ENCODE measurements at regions not wholly inside any gene's neighbourhood (a gene's known extent, or its start where the extent isn't known, plus 50 kb on each side); places are given as distances from the start of the nearest gene placed in this dataset.

DNA sequence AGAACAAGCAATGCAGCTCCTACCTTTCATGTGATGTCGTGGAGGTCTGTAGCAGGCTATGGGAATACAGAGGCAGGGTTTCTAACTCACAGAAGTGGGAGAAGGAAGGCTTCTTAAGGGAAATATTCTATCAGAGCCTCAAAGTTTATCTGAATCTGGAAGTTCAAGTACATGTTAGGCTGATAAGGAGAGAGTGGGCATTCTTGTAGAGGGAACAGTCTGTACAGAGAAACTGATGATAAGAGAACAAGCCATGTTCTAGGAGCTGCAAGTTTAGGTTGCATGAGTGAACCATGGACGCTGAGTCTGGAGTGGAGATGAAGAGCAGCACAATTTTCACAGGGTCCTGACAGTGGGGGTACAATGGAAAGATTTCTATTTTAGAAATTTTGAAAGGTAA lies 344.0 kb downstream of the CHRM3 start:
- H3K23ac ChIP-seq (ENCODE audit: low read length): no peak overlapping the region

DNA sequence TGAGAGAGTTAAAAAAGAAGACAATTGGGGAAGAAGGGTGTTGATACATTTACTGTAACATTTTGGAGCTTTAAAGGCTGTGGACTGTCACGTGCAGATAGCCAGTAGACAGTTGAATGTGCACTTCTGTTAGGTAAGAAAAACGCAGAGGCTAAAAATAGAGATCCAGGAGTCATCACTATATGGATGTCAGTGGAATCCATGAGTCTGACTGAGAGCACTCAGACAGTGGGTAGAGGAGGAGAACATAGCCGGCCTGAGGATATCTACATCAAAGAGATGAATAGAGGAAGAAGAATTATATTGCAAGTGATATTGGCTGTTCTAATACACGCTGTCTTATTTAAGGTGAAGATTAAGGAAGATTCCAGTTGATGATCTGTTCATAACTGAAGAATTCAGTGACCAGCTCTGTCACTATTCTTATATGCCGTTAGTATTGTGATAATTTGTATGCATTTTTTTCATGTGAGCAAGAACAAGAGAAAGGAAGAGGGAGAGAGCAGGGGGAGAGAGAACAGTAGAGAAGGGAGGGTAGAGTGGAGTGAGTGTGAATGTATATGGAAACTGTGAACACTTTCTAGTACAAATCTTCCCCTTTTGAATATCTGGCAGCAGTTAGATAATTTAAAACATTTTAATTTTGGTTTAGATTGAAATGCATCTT lies 344.8 kb downstream of the CHRM3 start:
- Histone ChIP-seq H3K23ac (ENCODE audit: low read length) (no peak overlapping the region), H2AK5ac (ENCODE audit: low read length) (no peak overlapping the region), H3K4me3 (ENCODE audit: low read depth, low read length) (no peak overlapping the region), H3K9me3 (ENCODE audit: insufficient read depth, low read depth, low read length) (no peaks in the 10 kb centered on the region), H3K14ac (ENCODE audit: low read length) (no peak overlapping the region), H4K8ac (ENCODE audit: low read depth, low read length) (no peak overlapping the region), H3K4ac (ENCODE audit: low read depth, low read length) (no peak overlapping the region), H2BK120ac (ENCODE audit: insufficient read depth, low read length, poor library complexity) (no peak overlapping the region), H3K79me1 (ENCODE audit: low read length) (peaks cover 3% of the 10 kb centered on the region), H3K4me2 (ENCODE audit: low read length) (no peak overlapping the region), H4K12ac (ENCODE audit: low read depth, low read length) (no peak overlapping the region), H3K27me3 (ENCODE audit: insufficient read depth, low read length) (no peaks in the 10 kb centered on the region), H2BK12ac (ENCODE audit: low read length) (no peak overlapping the region), H2AFZ (ENCODE audit: insufficient read depth, low read length, poor library complexity) (no peak overlapping the region), H3K27ac (ENCODE audit: low read depth, low read length) (no peak overlapping the region), H3K4me1 (ENCODE audit: control insufficient read depth in 1 of 2, insufficient read depth in 2 of 2, low read length in 2 of 2) (no peaks in the 10 kb centered on the region), H4K91ac (ENCODE audit: low read depth, low read length) (no peak overlapping the region), H3K18ac (ENCODE audit: low read length) (no peak overlapping the region), H3K79me2 (ENCODE audit: control insufficient read depth, insufficient read depth, low read length, poor library complexity) (peaks cover 2% of the 10 kb centered on the region), H3K9ac (ENCODE audit: low read length) (no peak overlapping the region), H3K36me3 (ENCODE audit: control insufficient read depth in 1 of 2, insufficient read depth in 2 of 2, low read length in 2 of 2) (no peaks in the 10 kb centered on the region), H2BK5ac (ENCODE audit: low read depth, low read length, poor library complexity) (no peak overlapping the region)
- DNase-seq: no peak
- no CpG with 5 or more reads among the region's 5 CpGs for WGBS (ENCODE audit: extremely low coverage, insufficient coverage, insufficient read length)

More for the DNA sequence above, 344.0 kb downstream of the CHRM3 start:
- Histone ChIP-seq H2BK5ac (ENCODE audit: low read depth, low read length, poor library complexity) (peak overlapping the region; percentile 73), H4K91ac (ENCODE audit: low read depth, low read length) (peak overlapping the region; percentile 87), H3K27ac (ENCODE audit: low read depth, low read length) (no peak overlapping the region), H3K4me2 (ENCODE audit: low read length) (no peak overlapping the region), H2AFZ (ENCODE audit: insufficient read depth, low read length, poor library complexity) (no peak overlapping the region), H3K36me3 (ENCODE audit: control insufficient read depth in 1 of 2, insufficient read depth in 2 of 2, low read length in 2 of 2) (no peaks in the 10 kb centered on the region), H3K18ac (ENCODE audit: low read length) (no peak overlapping the region), H3K9ac (ENCODE audit: low read length) (no peak overlapping the region), H2AK5ac (ENCODE audit: low read length) (no peak overlapping the region), H2BK12ac (ENCODE audit: low read length) (peak overlapping the region; percentile 36), H3K9me3 (ENCODE audit: insufficient read depth, low read depth, low read length) (no peaks in the 10 kb centered on the region), H4K8ac (ENCODE audit: low read depth, low read length) (no peak overlapping the region), H3K79me1 (ENCODE audit: low read length) (peaks cover 3% of the 10 kb centered on the region), H3K14ac (ENCODE audit: low read length) (peak overlapping the region; percentile 61), H3K4me1 (ENCODE audit: control insufficient read depth in 1 of 2, insufficient read depth in 2 of 2, low read length in 2 of 2) (no peaks in the 10 kb centered on the region), H3K79me2 (ENCODE audit: control insufficient read depth, insufficient read depth, low read length, poor library complexity) (peaks cover 2% of the 10 kb centered on the region), H3K27me3 (ENCODE audit: insufficient read depth, low read length) (no peaks in the 10 kb centered on the region), H2BK120ac (ENCODE audit: insufficient read depth, low read length, poor library complexity) (no peak overlapping the region), H3K4ac (ENCODE audit: low read depth, low read length) (no peak overlapping the region), H4K12ac (ENCODE audit: low read depth, low read length) (no peak overlapping the region), H3K4me3 (ENCODE audit: low read depth, low read length) (no peak overlapping the region)
- no CpG with 5 or more reads among the region's 2 CpGs for WGBS (ENCODE audit: extremely low coverage, insufficient coverage, insufficient read length)
- no peak for DNase-seq

- H2AFZ ChIP-seq (ENCODE audit: insufficient read depth, low read length, poor library complexity): no peak overlapping the region
- H2AK5ac ChIP-seq (ENCODE audit: low read length): no peak overlapping the region
- H4K8ac ChIP-seq (ENCODE audit: low read depth, low read length): no peak overlapping the region
- H2BK12ac ChIP-seq (ENCODE audit: low read length): no peak overlapping the region
- no peaks in the 10 kb centered on the region for H3K27me3 ChIP-seq (ENCODE audit: insufficient read depth, low read length)
- H3K4me1 ChIP-seq (ENCODE audit: control insufficient read depth in 1 of 2, insufficient read depth in 2 of 2, low read length in 2 of 2): no peaks in the 10 kb centered on the region
- H3K9ac ChIP-seq (ENCODE audit: low read length): no peak overlapping the region
- H2BK5ac ChIP-seq (ENCODE audit: low read depth, low read length, poor library complexity): no peak overlapping the region
- H3K18ac ChIP-seq (ENCODE audit: low read length): no peak overlapping the region
- H4K91ac ChIP-seq (ENCODE audit: low read depth, low read length): peak overlapping the region; percentile 53
- no peak overlapping the region for H3K4ac ChIP-seq (ENCODE audit: low read depth, low read length)
- no peak overlapping the region for H3K23ac ChIP-seq (ENCODE audit: low read length)
- H3K36me3 ChIP-seq (ENCODE audit: control insufficient read depth in 1 of 2, insufficient read depth in 2 of 2, low read length in 2 of 2): no peaks in the 10 kb centered on the region
- no peak overlapping the region for H4K12ac ChIP-seq (ENCODE audit: low read depth, low read length)
- WGBS (ENCODE audit: extremely low coverage, insufficient coverage, insufficient read length): no CpG with 5 or more reads among the region's 2 CpGs
- no peaks in the 10 kb centered on the region for H3K9me3 ChIP-seq (ENCODE audit: insufficient read depth, low read depth, low read length)
- peaks cover 2% of the 10 kb centered on the region for H3K79me2 ChIP-seq (ENCODE audit: control insufficient read depth, insufficient read depth, low read length, poor library complexity)
- no peak overlapping the region for H3K14ac ChIP-seq (ENCODE audit: low read length)
- H3K79me1 ChIP-seq (ENCODE audit: low read length): peaks cover 3% of the 10 kb centered on the region
- no peak for DNase-seq
- H3K27ac ChIP-seq (ENCODE audit: low read depth, low read length): no peak overlapping the region
- H3K4me3 ChIP-seq (ENCODE audit: low read depth, low read length): no peak overlapping the region
- no peak overlapping the region for H3K4me2 ChIP-seq (ENCODE audit: low read length)
- H2BK120ac ChIP-seq (ENCODE audit: insufficient read depth, low read length, poor library complexity): peak overlapping the region; percentile 29
Measured at GRCh38 chr1:239732770-239733169, 346.4 kb downstream of the CHRM3 start.

- Histone ChIP-seq H2AFZ (ENCODE audit: insufficient read depth, low read length, poor library complexity) (no peak overlapping the region), H3K79me1 (ENCODE audit: low read length) (peaks cover 3% of the 10 kb centered on the region), H3K23ac (ENCODE audit: low read length) (no peak overlapping the region), H2BK120ac (ENCODE audit: insufficient read depth, low read length, poor library complexity) (no peak overlapping the region), H3K27ac (ENCODE audit: low read depth, low read length) (no peak overlapping the region), H4K8ac (ENCODE audit: low read depth, low read length) (no peak overlapping the region), H3K4me1 (ENCODE audit: control insufficient read depth in 1 of 2, insufficient read depth in 2 of 2, low read length in 2 of 2) (no peaks in the 10 kb centered on the region), H4K12ac (ENCODE audit: low read depth, low read length) (no peak overlapping the region), H3K9ac (ENCODE audit: low read length) (no peak overlapping the region), H3K18ac (ENCODE audit: low read length) (no peak overlapping the region), H3K36me3 (ENCODE audit: control insufficient read depth in 1 of 2, insufficient read depth in 2 of 2, low read length in 2 of 2) (no peaks in the 10 kb centered on the region), H2AK5ac (ENCODE audit: low read length) (no peak overlapping the region), H3K9me3 (ENCODE audit: insufficient read depth, low read depth, low read length) (no peaks in the 10 kb centered on the region), H3K4me2 (ENCODE audit: low read length) (no peak overlapping the region), H2BK5ac (ENCODE audit: low read depth, low read length, poor library complexity) (no peak overlapping the region), H3K14ac (ENCODE audit: low read length) (no peak overlapping the region), H2BK12ac (ENCODE audit: low read length) (no peak overlapping the region), H3K4ac (ENCODE audit: low read depth, low read length) (no peak overlapping the region), H4K91ac (ENCODE audit: low read depth, low read length) (no peak overlapping the region), H3K79me2 (ENCODE audit: control insufficient read depth, insufficient read depth, low read length, poor library complexity) (peaks cover 2% of the 10 kb centered on the region), H3K4me3 (ENCODE audit: low read depth, low read length) (no peak overlapping the region), H3K27me3 (ENCODE audit: insufficient read depth, low read length) (no peaks in the 10 kb centered on the region)
- peak in 1 of 2 donors; percentile 22 for DNase-seq
- WGBS (ENCODE audit: extremely low coverage, insufficient coverage, insufficient read length): no CpG with 5 or more reads among the region's 3 CpGs
Measured at GRCh38 chr1:239733995-239734394, 347.6 kb downstream of the CHRM3 start.

Measured in trophoblast cell (in vitro differentiated cells and primary cell).